Medulla oblongata (tissue), 1 donor: ENCODE measurements at regions not wholly inside any gene's neighbourhood (a gene's known extent, or its start where the extent isn't known, plus 50 kb on each side); places are given as distances from the start of the nearest gene placed in this dataset.

Experiments
- DNase-seq: peaks from one replicate; pipeline ENCODE4 v3.0.0-alpha.2; 2015; ENCODE audit errors: extremely low spot score

- DNase-seq, result no peak
Observed at GRCh38 chr4:179544496-179544895, 2102.3 kb upstream of the AGA start.

GRCh38 chr4:179552131-179552530 lies 2109.9 kb upstream of the AGA start:
- DNase-seq, result no peak

GRCh38 chr4:179563741-179564140 lies 2121.5 kb upstream of the AGA start:
- no peak for DNase-seq

- DNase-seq, result no peak
Observed at GRCh38 chr4:179569549-179569948, 2127.3 kb upstream of the AGA start.

- DNase-seq, result no peak
Observed at GRCh38 chr4:179582164-179582905, 2140.1 kb upstream of the AGA start.

GRCh38 chr4:179583221-179583620 lies 2141.0 kb upstream of the AGA start:
- DNase-seq, result no peak

- no peak for DNase-seq
Observed at GRCh38 chr4:179584101-179584500, 2141.9 kb upstream of the AGA start.

GRCh38 chr4:179585761-179586160 lies 2143.5 kb upstream of the AGA start:
- no peak for DNase-seq

- DNase-seq, result no peak
Observed at GRCh38 chr4:179586460-179586859, 2144.2 kb upstream of the AGA start.

- DNase-seq, result no peak
Observed at GRCh38 chr4:179595671-179596410, 2153.6 kb upstream of the AGA start.

- no peak for DNase-seq
Observed at GRCh38 chr4:179596621-179597020, 2154.4 kb upstream of the AGA start.

GRCh38 chr4:179597301-179597700 lies 2155.1 kb upstream of the AGA start:
- DNase-seq, result no peak

- no peak for DNase-seq
Observed at GRCh38 chr4:179601671-179602070, 2159.4 kb upstream of the AGA start.

GRCh38 chr4:179605196-179605595 lies 2163.0 kb upstream of the AGA start:
- DNase-seq, result no peak

GRCh38 chr4:179607003-179607402 lies 2164.8 kb upstream of the AGA start:
- DNase-seq, result no peak

- no peak for DNase-seq
Observed at GRCh38 chr4:179615704-179616103, 2173.5 kb upstream of the AGA start.

GRCh38 chr4:179618966-179619365 lies 2176.7 kb upstream of the AGA start:
- no peak for DNase-seq

- no peak for DNase-seq
Observed at GRCh38 chr4:179624768-179625181, 2182.5 kb upstream of the AGA start.

GRCh38 chr4:179625406-179625805 lies 2183.2 kb upstream of the AGA start:
- no peak for DNase-seq

GRCh38 chr4:179626687-179627086 lies 2184.4 kb upstream of the AGA start:
- DNase-seq, result no peak

- no peak for DNase-seq
Observed at GRCh38 chr4:179631321-179631720, 2189.1 kb upstream of the AGA start.

GRCh38 chr4:179634862-179635261 lies 2192.6 kb upstream of the AGA start:
- DNase-seq, result no peak

GRCh38 chr4:179662522-179662921 lies 2220.3 kb upstream of the AGA start:
- DNase-seq, result no peak
